ENCODE measurements at regions not wholly inside any gene's neighbourhood (a gene's known extent, or its start where the extent isn't known, plus 50 kb on each side); places are given as distances from the start of the nearest gene placed in this dataset.

DNA sequence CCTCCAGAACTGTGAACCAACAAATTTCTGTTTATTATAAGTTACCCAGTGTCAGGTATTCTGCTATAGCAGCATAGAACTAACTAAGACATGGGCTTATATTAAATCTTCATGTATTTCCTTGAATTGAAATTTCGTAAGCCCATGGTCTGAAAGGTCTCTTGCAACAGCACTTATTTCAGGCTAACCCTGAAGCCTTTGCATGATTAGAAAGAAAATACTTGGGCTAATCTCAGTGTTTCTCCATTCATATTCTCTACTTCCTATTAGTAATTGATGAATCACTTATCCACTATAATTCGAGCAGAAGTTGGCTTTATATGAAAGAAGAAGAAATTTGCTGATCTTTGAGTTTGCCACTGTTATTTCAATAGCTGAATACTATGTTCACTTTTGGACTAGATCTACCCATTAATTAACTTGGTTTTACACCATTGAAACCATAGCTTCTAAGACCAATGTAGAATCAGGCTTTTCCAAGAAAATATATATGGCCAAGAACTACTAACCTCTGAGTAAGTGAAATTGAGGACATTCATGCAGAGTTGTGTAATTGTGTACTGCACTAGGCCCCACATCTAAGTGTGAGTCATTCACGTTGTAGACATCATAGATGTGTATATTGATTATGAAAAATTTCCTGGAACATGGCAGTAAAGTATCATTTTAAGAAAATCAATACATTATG lies 731.6 kb downstream of the SOCS6 start:
- TF ChIP-seq CTCF (conservative IDR thresholded peaks at IDR 0.05; ENCODE audit: low read depth, low read length), result no peak
- TF ChIP-seq EZH2 (IDR thresholded peaks at IDR 0.05; ENCODE audit: borderline replicate concordance, low read depth, low read length, poor library complexity, severe bottlenecking), result no peak

Measured in A673 (cell line).